NB4 (cell line): ENCODE measurements at regions not wholly inside any gene's neighbourhood (a gene's known extent, or its start where the extent isn't known, plus 50 kb on each side); places are given as distances from the start of the nearest gene placed in this dataset.
"Not testable (repeated sequence)": the region's sequence is repeated elsewhere in the genome, so short reads cannot be mapped to it uniquely, and the experiment has no call there.

Experiments used
- DNase-seq: peaks from one replicate; pipeline ENCODE4 v3.0.0; 2010; ENCODE audit warnings: low read depth
- H3K4me3 ChIP-seq: one replicate; pipeline ENCODE4 v1.5.1; 2011; ENCODE audit warnings: mild to moderate bottlenecking, low read depth, low read length, moderate library complexity
- MYC ChIP-seq: IDR thresholded peaks from 2 replicates; pipeline ENCODE4 v1.6.1; 2011; ENCODE audit warnings: low read depth, low read length
- POLR2A ChIP-seq: IDR thresholded peaks from 2 replicates; pipeline ENCODE4 v1.6.1; 2011; ENCODE audit warnings: mild to moderate bottlenecking; ENCODE audit not compliant: insufficient read length; ENCODE audit errors: extremely low read depth
- TF ChIP-seq, protein P1 (sequence below): IDR thresholded peaks from 2 replicates; pipeline ENCODE4 v1.6.1; 2011; ENCODE audit warnings: low read depth, low read length
- TF ChIP-seq, protein P2 (sequence below): IDR thresholded peaks from one replicate; pipeline ENCODE4 v1.5.1; 2012; ENCODE audit warnings: low read depth, low read length

DNA sequence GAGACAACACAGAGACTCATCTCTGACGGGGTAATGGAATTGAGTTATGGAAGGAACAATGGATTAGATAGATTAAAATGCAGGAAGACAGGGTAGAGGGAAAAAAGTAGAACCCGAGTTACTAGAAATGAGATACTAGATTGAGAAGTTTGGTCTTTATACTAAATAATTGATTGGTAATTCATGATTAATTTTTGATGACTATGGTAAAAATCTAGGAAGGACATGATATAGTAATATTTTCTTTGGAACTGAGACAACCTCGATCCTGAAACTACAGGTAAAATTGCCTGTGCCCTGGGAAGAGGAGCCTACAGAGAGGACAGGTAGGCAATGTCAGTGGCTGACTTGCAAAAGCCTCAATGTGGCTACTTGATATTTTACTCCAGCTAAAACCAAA, 188.4 kb upstream of the GPC6 start:
- H3K4me3 ChIP-seq: no peak overlapping the region
- DNase-seq: no peak
- no peak for TF ChIP-seq MYC
- TF ChIP-seq, protein P1, sequence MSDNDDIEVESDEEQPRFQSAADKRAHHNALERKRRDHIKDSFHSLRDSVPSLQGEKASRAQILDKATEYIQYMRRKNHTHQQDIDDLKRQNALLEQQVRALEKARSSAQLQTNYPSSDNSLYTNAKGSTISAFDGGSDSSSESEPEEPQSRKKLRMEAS: no peak
- TF ChIP-seq POLR2A: no peak
- TF ChIP-seq, protein P2, sequence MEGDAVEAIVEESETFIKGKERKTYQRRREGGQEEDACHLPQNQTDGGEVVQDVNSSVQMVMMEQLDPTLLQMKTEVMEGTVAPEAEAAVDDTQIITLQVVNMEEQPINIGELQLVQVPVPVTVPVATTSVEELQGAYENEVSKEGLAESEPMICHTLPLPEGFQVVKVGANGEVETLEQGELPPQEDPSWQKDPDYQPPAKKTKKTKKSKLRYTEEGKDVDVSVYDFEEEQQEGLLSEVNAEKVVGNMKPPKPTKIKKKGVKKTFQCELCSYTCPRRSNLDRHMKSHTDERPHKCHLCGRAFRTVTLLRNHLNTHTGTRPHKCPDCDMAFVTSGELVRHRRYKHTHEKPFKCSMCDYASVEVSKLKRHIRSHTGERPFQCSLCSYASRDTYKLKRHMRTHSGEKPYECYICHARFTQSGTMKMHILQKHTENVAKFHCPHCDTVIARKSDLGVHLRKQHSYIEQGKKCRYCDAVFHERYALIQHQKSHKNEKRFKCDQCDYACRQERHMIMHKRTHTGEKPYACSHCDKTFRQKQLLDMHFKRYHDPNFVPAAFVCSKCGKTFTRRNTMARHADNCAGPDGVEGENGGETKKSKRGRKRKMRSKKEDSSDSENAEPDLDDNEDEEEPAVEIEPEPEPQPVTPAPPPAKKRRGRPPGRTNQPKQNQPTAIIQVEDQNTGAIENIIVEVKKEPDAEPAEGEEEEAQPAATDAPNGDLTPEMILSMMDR: no peak

DNA sequence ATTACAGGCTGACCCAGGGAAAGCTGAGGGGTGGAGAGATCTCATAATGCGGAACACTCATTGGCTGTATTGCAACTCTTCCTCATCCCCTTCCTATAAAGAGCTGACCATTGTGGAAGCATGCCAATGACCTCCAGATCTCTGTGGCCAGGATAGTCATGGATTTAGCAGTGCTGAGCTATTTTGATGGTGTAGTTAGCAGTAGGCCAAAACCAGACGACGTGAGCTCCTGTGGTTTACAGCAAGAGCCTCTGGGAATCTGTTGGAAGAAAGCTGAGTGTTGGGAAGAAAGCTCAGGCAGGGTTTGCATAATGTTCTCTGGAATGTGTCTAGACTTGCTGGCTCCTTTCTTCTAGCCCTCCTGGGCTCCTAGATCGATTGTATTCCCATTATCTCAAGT, 187.5 kb upstream of the GPC6 start:
- no peak overlapping the region for H3K4me3 ChIP-seq
- TF ChIP-seq POLR2A (no peak), MYC (no peak)
- TF ChIP-seq, protein P2: no peak
- TF ChIP-seq, protein P1: no peak
- DNase-seq: no peak

DNA sequence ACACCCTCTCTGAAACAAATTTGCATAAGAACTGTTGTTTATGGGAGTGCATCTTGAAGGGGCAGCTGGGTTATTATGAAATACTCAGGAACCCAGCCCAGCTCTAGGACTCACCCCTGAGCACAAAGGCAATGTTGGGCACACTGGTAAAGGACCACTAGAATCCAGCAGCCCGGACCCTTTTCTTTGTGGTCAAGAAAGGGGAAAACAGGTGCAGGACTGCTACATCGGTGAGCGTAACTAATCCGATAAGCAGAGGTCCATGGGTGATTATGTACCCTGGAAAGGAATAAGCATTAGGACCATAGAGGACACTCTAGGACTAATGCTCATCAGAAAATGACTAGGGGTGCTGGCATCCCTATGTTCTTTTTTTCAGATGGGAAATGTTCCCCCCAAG, 185.0 kb upstream of the GPC6 start:
- H3K4me3 ChIP-seq, DNase-seq: not testable (repeated sequence)

DNA sequence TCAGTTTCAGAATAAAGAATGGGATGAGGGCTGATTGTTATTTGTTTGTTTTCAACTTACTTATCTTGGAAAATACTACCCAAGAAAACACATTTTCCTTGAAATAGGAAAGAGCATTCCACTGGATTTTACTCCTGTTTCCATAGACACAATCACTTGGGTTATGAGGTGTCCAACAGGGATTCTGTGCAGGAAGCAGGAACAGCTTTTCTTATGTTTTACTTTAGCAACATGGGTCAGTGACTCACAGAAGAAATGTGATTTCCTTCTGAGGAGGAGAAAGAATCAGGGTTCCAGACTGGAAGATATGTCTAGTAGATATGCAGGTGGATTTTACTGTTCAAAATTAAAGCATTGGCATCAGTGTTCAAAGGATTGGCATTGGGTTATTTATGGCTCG, 180.8 kb upstream of the GPC6 start:
- no peak for TF ChIP-seq MYC
- TF ChIP-seq POLR2A: no peak
- TF ChIP-seq, protein P1: no peak
- TF ChIP-seq, protein P2: no peak
- no peak for DNase-seq
- H3K4me3 ChIP-seq: no peak overlapping the region

DNA sequence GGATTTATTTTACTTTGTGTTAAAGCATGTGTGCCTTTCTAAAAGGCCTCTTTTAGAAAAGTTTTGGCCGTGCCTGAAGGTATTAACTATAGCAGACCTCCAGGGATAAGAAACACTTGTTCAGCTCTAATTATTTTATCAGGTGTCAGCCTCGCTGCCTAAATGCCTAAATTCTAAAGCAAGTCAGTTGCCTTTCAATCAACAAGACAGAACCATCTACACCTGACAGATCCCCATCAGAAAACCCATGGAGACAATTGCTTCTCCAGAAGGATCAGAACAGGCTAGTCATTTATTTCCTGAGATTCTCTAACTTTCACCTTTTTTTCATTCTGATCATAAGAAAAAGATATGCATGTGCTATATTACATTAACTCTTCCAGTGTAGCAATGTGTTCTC, 171.4 kb upstream of the GPC6 start:
- DNase-seq: no peak
- H3K4me3 ChIP-seq: no peak overlapping the region
- TF ChIP-seq, protein P2: no peak
- no peak for TF ChIP-seq MYC
- no peak for TF ChIP-seq POLR2A
- TF ChIP-seq, protein P1: no peak

DNA sequence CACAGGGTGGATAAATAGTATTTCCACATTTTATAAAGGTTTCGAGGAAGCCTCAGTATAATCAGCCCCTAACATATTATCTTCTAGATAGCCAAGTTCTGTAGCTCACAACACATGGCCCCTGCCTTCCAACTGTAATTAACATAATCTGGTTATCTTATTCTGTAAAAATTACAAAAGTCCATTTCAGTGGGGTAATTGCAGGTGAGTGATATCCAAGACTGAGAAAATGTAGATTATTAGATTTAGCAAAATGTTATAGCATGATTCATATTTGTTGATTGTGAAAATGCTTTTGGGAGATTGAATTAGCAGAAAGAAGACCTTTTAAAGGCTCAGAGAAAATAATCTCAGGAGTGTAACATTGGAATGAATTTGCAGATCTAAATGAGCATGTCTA, 168.3 kb upstream of the GPC6 start:
- TF ChIP-seq MYC (no peak), POLR2A (no peak)
- TF ChIP-seq, protein P2: no peak
- TF ChIP-seq, protein P1: no peak
- no peak overlapping the region for H3K4me3 ChIP-seq
- no peak for DNase-seq
